ENCODE measurements at regions not wholly inside any gene's neighbourhood (a gene's known extent, or its start where the extent isn't known, plus 50 kb on each side); places are given as distances from the start of the nearest gene placed in this dataset.

- Histone ChIP-seq H3K4me3 (no peak overlapping the region), H3K9me3 (no peaks in the 10 kb centered on the region), H3K4me1 (ENCODE audit: insufficient read depth) (no peaks in the 10 kb centered on the region), H3K36me3 (no peaks in the 10 kb centered on the region), H3K27ac (no peak overlapping the region), H3K27me3 (no peaks in the 10 kb centered on the region)
- no peak for TF ChIP-seq CTCF (IDR thresholded peaks at IDR 0.05)
- TF ChIP-seq POLR2A (IDR thresholded peaks at IDR 0.05): no peak
- TF ChIP-seq EP300 (IDR thresholded peaks at IDR 0.05): no peak
- 82 to 90% (median 86%) methylated on average over 2 of the region's 2 CpGs for WGBS, 3 donors
- DNase-seq: no peak
- intact Hi-C loops (cut with DNase I): no loop called here
Measured at GRCh38 chr20:40333591-40333990, 355.4 kb downstream of the MAFB start.

GRCh38 chr20:40331807-40332560, 357.1 kb downstream of the MAFB start:
- H3K27ac ChIP-seq: no peak overlapping the region
- intact Hi-C loops (cut with DNase I): no loop called here
- TF ChIP-seq EP300 (IDR thresholded peaks at IDR 0.05): no peak
- TF ChIP-seq CTCF (IDR thresholded peaks at IDR 0.05): no peak
- no peak for TF ChIP-seq POLR2A (IDR thresholded peaks at IDR 0.05)
- H3K4me3 ChIP-seq: no peak overlapping the region
- no peak for DNase-seq
- H3K4me1 ChIP-seq (ENCODE audit: insufficient read depth): no peaks in the 10 kb centered on the region
- H3K27me3 ChIP-seq: no peaks in the 10 kb centered on the region
- WGBS, 3 donors: 56 to 61% (median 61%) methylated on average over 9 of the region's 9 CpGs
- H3K36me3 ChIP-seq: no peaks in the 10 kb centered on the region
- no peaks in the 10 kb centered on the region for H3K9me3 ChIP-seq

- DNase-seq: no peak
- Histone ChIP-seq H3K27me3 (no peaks in the 10 kb centered on the region), H3K4me1 (ENCODE audit: insufficient read depth) (no peaks in the 10 kb centered on the region), H3K36me3 (no peaks in the 10 kb centered on the region), H3K27ac (no peak overlapping the region), H3K4me3 (no peak overlapping the region), H3K9me3 (no peaks in the 10 kb centered on the region)
- 72 to 87% (median 81%) methylated on average over 3 of the region's 3 CpGs for WGBS, 3 donors
- intact Hi-C loops (cut with DNase I): no loop called here
- no peak for TF ChIP-seq EP300 (IDR thresholded peaks at IDR 0.05)
- no peak for TF ChIP-seq CTCF (IDR thresholded peaks at IDR 0.05)
- no peak for TF ChIP-seq POLR2A (IDR thresholded peaks at IDR 0.05)
Measured at GRCh38 chr20:40331249-40331648, 357.8 kb downstream of the MAFB start.

- Histone ChIP-seq H3K4me1 (ENCODE audit: insufficient read depth) (no peaks in the 10 kb centered on the region), H3K27me3 (no peaks in the 10 kb centered on the region), H3K36me3 (no peaks in the 10 kb centered on the region), H3K4me3 (no peak overlapping the region), H3K9me3 (no peaks in the 10 kb centered on the region), H3K27ac (no peak overlapping the region)
- 81 to 86% (median 83%) methylated on average over 2 of the region's 2 CpGs for WGBS, 3 donors
- TF ChIP-seq CTCF (IDR thresholded peaks at IDR 0.05) (no peak), EP300 (IDR thresholded peaks at IDR 0.05) (no peak), POLR2A (IDR thresholded peaks at IDR 0.05) (no peak)
- intact Hi-C loops (cut with DNase I): no loop called here
- no peak for DNase-seq
Measured at GRCh38 chr20:40329321-40329720, 359.7 kb downstream of the MAFB start.

Measured in ovary (tissue), 7 donors.